ENCODE measurements at regions not wholly inside any gene's neighbourhood (a gene's known extent, or its start where the extent isn't known, plus 50 kb on each side); places are given as distances from the start of the nearest gene placed in this dataset.

DNA sequence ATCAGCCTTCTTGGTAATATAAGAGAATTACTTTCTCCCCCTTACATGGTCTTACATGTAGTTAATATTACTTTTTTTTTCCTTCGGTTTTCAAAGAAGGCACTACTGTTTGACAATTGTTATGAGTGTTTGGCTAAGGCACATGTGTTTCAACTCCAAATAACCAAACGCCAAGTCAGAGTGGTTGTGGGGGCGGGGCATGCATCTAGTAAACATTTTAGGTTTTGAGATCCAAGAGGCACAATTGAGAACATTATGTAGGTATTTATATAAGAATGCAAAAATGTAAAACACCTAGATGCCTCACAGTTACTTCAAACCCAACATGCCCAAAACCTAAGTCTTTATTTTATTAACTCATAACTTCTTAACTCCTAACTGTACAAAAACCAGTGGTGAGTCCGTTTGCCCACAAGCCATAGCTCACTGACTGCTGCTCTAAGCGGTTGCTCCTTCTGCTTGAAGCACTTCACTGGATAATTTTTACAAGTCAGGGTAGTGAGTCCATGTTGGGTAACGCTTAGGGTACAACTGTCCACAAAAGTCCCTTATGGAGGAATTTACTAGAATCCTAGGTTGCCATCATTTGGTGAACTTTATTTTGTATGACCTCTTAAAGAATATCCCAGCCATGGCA, 189.9 kb downstream of the HUNK start:
- Mint-ChIP-seq H3K4me3 (no peak overlapping the region), H3K36me3 (ENCODE audit: low read depth) (no peaks in the 10 kb centered on the region)
- TF ChIP-seq, protein P1, sequence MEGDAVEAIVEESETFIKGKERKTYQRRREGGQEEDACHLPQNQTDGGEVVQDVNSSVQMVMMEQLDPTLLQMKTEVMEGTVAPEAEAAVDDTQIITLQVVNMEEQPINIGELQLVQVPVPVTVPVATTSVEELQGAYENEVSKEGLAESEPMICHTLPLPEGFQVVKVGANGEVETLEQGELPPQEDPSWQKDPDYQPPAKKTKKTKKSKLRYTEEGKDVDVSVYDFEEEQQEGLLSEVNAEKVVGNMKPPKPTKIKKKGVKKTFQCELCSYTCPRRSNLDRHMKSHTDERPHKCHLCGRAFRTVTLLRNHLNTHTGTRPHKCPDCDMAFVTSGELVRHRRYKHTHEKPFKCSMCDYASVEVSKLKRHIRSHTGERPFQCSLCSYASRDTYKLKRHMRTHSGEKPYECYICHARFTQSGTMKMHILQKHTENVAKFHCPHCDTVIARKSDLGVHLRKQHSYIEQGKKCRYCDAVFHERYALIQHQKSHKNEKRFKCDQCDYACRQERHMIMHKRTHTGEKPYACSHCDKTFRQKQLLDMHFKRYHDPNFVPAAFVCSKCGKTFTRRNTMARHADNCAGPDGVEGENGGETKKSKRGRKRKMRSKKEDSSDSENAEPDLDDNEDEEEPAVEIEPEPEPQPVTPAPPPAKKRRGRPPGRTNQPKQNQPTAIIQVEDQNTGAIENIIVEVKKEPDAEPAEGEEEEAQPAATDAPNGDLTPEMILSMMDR (conservative IDR thresholded peaks at IDR 0.05): no peak

DNA sequence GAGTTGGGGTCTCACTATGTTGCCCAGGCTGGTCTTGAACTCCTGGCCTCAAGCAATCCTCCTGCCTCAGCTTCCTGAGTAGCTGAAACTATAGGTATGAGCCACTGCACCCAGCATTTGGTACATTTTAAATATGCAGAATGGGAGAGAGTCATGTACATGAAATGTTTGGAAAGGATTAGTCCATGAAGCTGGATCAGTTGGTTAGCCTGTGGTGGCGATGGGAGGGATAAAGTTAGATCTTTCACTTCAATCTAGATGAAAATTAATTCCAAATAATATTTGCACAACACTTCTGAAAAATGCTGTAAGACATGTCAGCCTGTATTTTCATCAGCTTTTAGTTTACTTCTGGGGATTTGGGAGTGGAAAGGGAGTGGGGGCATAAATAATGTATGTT, 188.9 kb downstream of the HUNK start:
- no peak overlapping the region for H3K27ac Mint-ChIP-seq (ENCODE audit: unreplicated experiment)
- H3K27me3 Mint-ChIP-seq (ENCODE audit: low read depth): no peaks in the 10 kb centered on the region
- H3K9me3 Mint-ChIP-seq: no peaks in the 10 kb centered on the region
- TF ChIP-seq, protein P1 (conservative IDR thresholded peaks at IDR 0.05): no peak
- no peak overlapping the region for H3K4me3 Mint-ChIP-seq
- no peaks in the 10 kb centered on the region for H3K36me3 Mint-ChIP-seq (ENCODE audit: low read depth)
- no peak for DNase-seq (ENCODE audit: low read depth, low spot score)
- H3K4me1 Mint-ChIP-seq: no peaks in the 10 kb centered on the region

More for the DNA sequence above, 189.9 kb downstream of the HUNK start:
- DNase-seq (ENCODE audit: low read depth, low spot score): no peak
- Mint-ChIP-seq H3K27ac (ENCODE audit: unreplicated experiment) (no peak overlapping the region), H3K9me3 (no peaks in the 10 kb centered on the region), H3K4me1 (no peaks in the 10 kb centered on the region), H3K27me3 (ENCODE audit: low read depth) (no peaks in the 10 kb centered on the region)

DNA sequence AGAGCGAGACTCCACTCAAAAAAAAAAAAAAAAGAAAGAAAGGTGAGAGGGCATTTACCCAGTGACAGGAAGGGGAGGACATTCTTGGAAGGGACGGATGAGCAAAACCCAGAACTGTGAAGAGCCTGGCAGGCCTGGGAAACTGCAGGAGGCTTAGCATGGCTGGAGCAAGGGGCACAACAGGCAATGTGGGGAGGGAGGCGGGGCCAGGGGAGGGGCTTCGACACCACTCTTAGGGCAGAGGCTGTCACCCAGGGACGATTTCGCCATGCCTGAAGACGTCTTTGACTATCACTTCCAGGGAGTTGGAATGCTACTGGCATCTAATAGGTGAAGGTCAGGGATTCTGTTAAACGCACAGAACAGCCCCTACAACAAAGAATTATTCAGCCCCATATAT, 184.0 kb downstream of the HUNK start:
- no peak overlapping the region for H3K4me3 Mint-ChIP-seq
- TF ChIP-seq, protein P1 (conservative IDR thresholded peaks at IDR 0.05): no peak
- H3K27ac Mint-ChIP-seq (ENCODE audit: unreplicated experiment): no peak overlapping the region
- no peaks in the 10 kb centered on the region for H3K27me3 Mint-ChIP-seq (ENCODE audit: low read depth)
- no peaks in the 10 kb centered on the region for H3K4me1 Mint-ChIP-seq
- peaks cover 8% of the 10 kb centered on the region for H3K36me3 Mint-ChIP-seq (ENCODE audit: low read depth)
- peaks cover 11% of the 10 kb centered on the region for H3K9me3 Mint-ChIP-seq
- DNase-seq (ENCODE audit: low read depth, low spot score): no peak

DNA sequence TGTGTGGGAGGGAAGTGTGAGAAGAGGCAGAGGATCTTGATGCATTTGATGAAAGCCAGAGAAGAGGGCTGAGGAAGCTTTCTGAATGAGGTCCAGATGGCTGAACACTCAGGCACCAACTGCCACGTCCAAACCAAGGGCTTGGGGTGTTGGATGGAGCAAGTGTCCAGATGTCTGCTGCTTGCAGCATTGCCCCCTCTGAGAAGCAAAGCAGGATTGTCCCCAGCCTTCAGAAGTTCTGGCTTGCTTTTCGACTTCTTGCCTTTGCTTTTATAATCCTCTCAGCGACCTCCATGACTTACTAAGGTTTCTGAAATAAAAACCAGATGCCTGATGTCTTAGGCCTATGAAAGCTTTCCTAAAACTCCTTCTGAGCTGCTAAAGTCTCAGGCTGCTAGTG, 182.5 kb downstream of the HUNK start:
- peaks cover 17% of the 10 kb centered on the region for H3K9me3 Mint-ChIP-seq
- H3K27ac Mint-ChIP-seq (ENCODE audit: unreplicated experiment): no peak overlapping the region
- H3K4me1 Mint-ChIP-seq: no peaks in the 10 kb centered on the region
- H3K36me3 Mint-ChIP-seq (ENCODE audit: low read depth): peaks cover 8% of the 10 kb centered on the region
- no peak for DNase-seq (ENCODE audit: low read depth, low spot score)
- no peak overlapping the region for H3K4me3 Mint-ChIP-seq
- no peaks in the 10 kb centered on the region for H3K27me3 Mint-ChIP-seq (ENCODE audit: low read depth)
- TF ChIP-seq, protein P1 (conservative IDR thresholded peaks at IDR 0.05): no peak
